HCT116 (cell line): ENCODE measurements at regions not wholly inside any gene's neighbourhood (a gene's known extent, or its start where the extent isn't known, plus 50 kb on each side); places are given as distances from the start of the nearest gene placed in this dataset.

Experiments used
- ATAC-seq: fragments of 200-7000 bp; cut with Tn5 transposase; 2 replicates; pipeline ENCODE4 v1.9.1; 2020; ENCODE audit warnings: mild to moderate bottlenecking, moderate library complexity
- BruUV-seq: library from RNA; stranded (reverse); fragments of 400-500 nt; replicated peaks from 2 replicates; lab custom pipeline; 2021; lab: Mats Ljungman, UMichigan
- CTCF ChIA-PET: fragments of 300-600 bp; sonication (Branson Sonifier 250); formaldehyde crosslinking; loops from one replicate; lab custom pipeline; 2021; ENCODE audit warnings: antibody characterized with exemption; lab: Charles Lee
- POLR2A ChIA-PET: fragments of 300-600, 350-600 bp; sonication (Branson Sonifier 250); formaldehyde crosslinking; loops from one replicate; lab custom pipeline; 2021; ENCODE audit warnings: antibody characterized with exemption; lab: Charles Lee
- RAD21 ChIA-PET, 2 experiments: fragments of 300-600 bp; sonication (Branson Sonifier 250); formaldehyde crosslinking; loops; one replicate each; lab custom pipeline; 2023; ENCODE audit warnings: low total read pairs in 2 of 2; ENCODE audit not compliant: uncharacterized antibody in 2 of 2, unreplicated experiment in 2 of 2, low non-redundant PET in 1 of 2; lab: Charles Lee
- DNase-seq: peaks from one replicate; pipeline ENCODE4 v3.0.0-alpha.2; 2010; ENCODE audit warnings: low read depth, low spot score
- H2AFZ ChIP-seq: fragments of 200-600 bp; shearing (Covaris generic), sonication (generic); 2 replicates; pipeline ENCODE4 v1.6.1; 2017; ENCODE audit warnings: low read depth, mixed run types, mixed read lengths, antibody characterized with exemption, low read length; ENCODE audit not compliant: poor library complexity, severe bottlenecking
- H3K27ac ChIP-seq: 2 replicates; pipeline ENCODE4 v1.5.1; 2012; ENCODE audit warnings: low read depth, low read length
- H3K27me3 ChIP-seq: fragments of 200-600 bp; sonication (generic); 2 replicates; pipeline ENCODE4 v1.6.1; 2016; ENCODE audit warnings: mixed run types, low read length, mixed read lengths; ENCODE audit not compliant: insufficient read depth
- H3K36me3 ChIP-seq, 2 experiments: fragments of 200-500 bp in 1 of 2; fragments of 200-600 bp in 1 of 2; sonication (Bioruptor generic) in 1 of 2; sonication (generic) in 1 of 2; 2 replicates each; pipeline versions ENCODE4 v1.5.1 to v1.6.1; 2014 to 2016; ENCODE audit warnings: low read length in 2 of 2, inconsistent platforms in 1 of 2, mixed read lengths in 1 of 2, mixed run types in 1 of 2; ENCODE audit not compliant: insufficient read depth in 2 of 2, control insufficient read depth in 1 of 2
- H3K4me1 ChIP-seq, 2 experiments: fragments of 200-600 bp in 1 of 2; sonication (generic) in 1 of 2; 2 replicates each; pipeline versions ENCODE4 v1.5.1 to v1.6.1; 2012 to 2017; ENCODE audit warnings: low read length in 2 of 2, inconsistent platforms in 1 of 2, mild to moderate bottlenecking in 1 of 2, mixed read lengths in 1 of 2, mixed run types in 1 of 2, moderate library complexity in 1 of 2; ENCODE audit not compliant: insufficient read depth in 2 of 2, control insufficient read depth in 1 of 2
- H3K4me2 ChIP-seq: fragments of 200-600 bp; sonication (generic); 2 replicates; pipeline ENCODE4 v1.6.1; 2017; ENCODE audit warnings: mixed run types, low read length, mixed read lengths
- H3K4me3 ChIP-seq, 2 experiments: fragments of 200-600 bp in 1 of 2; sonication (generic) in 1 of 2; replicated peaks in 1 of 2; 2 replicates each; pipeline ENCODE4 v1.5.1; 2011 to 2016; ENCODE audit warnings: low read length in 2 of 2, control low read depth in 1 of 2, low read depth in 1 of 2, mild to moderate bottlenecking in 1 of 2, mixed read lengths in 1 of 2, mixed run types in 1 of 2
- H3K79me2 ChIP-seq: fragments of 200-600 bp; sonication (generic); 2 replicates; pipeline ENCODE4 v1.6.1; 2017; ENCODE audit warnings: mild to moderate bottlenecking, mixed run types, low read length, moderate library complexity, mixed read lengths; ENCODE audit not compliant: insufficient read depth
- H3K9ac ChIP-seq: fragments of 200-600 bp; sonication (generic); 2 replicates; pipeline ENCODE4 v1.6.1; 2016; ENCODE audit warnings: low read length, mixed read lengths
- H3K9me2 ChIP-seq: fragments of 200-600 bp; sonication (generic), shearing (Covaris generic); 2 replicates; pipeline ENCODE4 v1.6.1; 2017; ENCODE audit warnings: mixed run types, mild to moderate bottlenecking, moderate library complexity; ENCODE audit not compliant: insufficient read depth
- H3K9me3 ChIP-seq, 2 experiments: fragments of 200-500 bp in 1 of 2; fragments of 200-600 bp in 1 of 2; sonication (Bioruptor generic) in 1 of 2; sonication (generic) in 1 of 2; 2 replicates each; pipeline ENCODE4 v1.6.1; 2014 to 2017; ENCODE audit warnings: low read length in 2 of 2, mixed read lengths in 2 of 2, inconsistent platforms in 1 of 2, low read depth in 1 of 2, mild to moderate bottlenecking in 1 of 2, mixed run types in 1 of 2, moderate library complexity in 1 of 2; ENCODE audit not compliant: control insufficient read depth in 1 of 2, insufficient read depth in 1 of 2
- H4K20me1 ChIP-seq: fragments of 200-600 bp; sonication (generic), shearing (Covaris generic); 2 replicates; pipeline ENCODE4 v1.6.1; 2017; ENCODE audit warnings: mixed run types, mild to moderate bottlenecking, moderate library complexity; ENCODE audit not compliant: insufficient read depth
- CBX3 ChIP-seq: IDR thresholded peaks from 2 replicates; pipeline ENCODE4 v1.6.1; 2012; ENCODE audit warnings: low read depth
- ELF1 ChIP-seq: IDR thresholded peaks from 2 replicates; pipeline ENCODE4 v1.6.1; 2012; ENCODE audit warnings: low read depth, borderline replicate concordance
- EZH2 ChIP-seq: fragments of 200-600 bp; sonication (generic); IDR thresholded peaks from 2 replicates; pipeline ENCODE4 v1.6.1; 2017; ENCODE audit warnings: antibody characterized with exemption, mixed run types
- ZBTB33 ChIP-seq: IDR thresholded peaks from 2 replicates; pipeline ENCODE4 v1.6.1; 2011; ENCODE audit warnings: mild to moderate bottlenecking, low read length, moderate library complexity; ENCODE audit not compliant: insufficient replicate concordance; ENCODE audit errors: extremely low read depth
- ZFX ChIP-seq: fragments of 450-650 bp; IDR thresholded peaks from 2 replicates; pipeline ENCODE4 v1.6.1; 2017
- intact Hi-C: fragments of 100-400 bp; cut with micrococcal nuclease; formaldehyde crosslinking; loops from 2 replicates; pipeline ENCODE4 v1.10.0; 2022

- peaks cover 14% of the 10 kb centered on the region; the same call in 1 of the 2 replicates for H3K27me3 ChIP-seq
- no peak overlapping the region for H3K4me2 ChIP-seq
- no peaks in the 10 kb centered on the region for H3K9me3 ChIP-seq
- no peak for DNase-seq
- H3K27ac ChIP-seq, result no peak overlapping the region
- ChIA-PET POLR2A (no interaction called here), CTCF (no interaction called here), RAD21 (no interaction called here)
- H3K4me1 ChIP-seq, result no peaks in the 10 kb centered on the region
- H3K36me3 ChIP-seq, result no peaks in the 10 kb centered on the region
- H3K9me2 ChIP-seq, result no peaks in the 10 kb centered on the region
- no peak for TF ChIP-seq EZH2
- TF ChIP-seq ELF1, result no peak
- no peak for TF ChIP-seq CBX3
- TF ChIP-seq ZBTB33, result no peak
- TF ChIP-seq ZFX, result no peak
- H4K20me1 ChIP-seq, result no peaks in the 10 kb centered on the region
- H3K79me2 ChIP-seq, result no peaks in the 10 kb centered on the region
- ATAC-seq, result no peak
- no peak overlapping the region for H3K4me3 ChIP-seq
- no peak overlapping the region for H3K9ac ChIP-seq
- intact Hi-C loops, result loop anchor here (5.0 to 10.0 kb wide), 2 partner anchors 55 to 193 kb away; no protein-coding TSS in a partner anchor
- no TSS peak for BruUV-seq
- H2AFZ ChIP-seq, result no peak overlapping the region
Observed at GRCh38 chr1:209439828-209440227, 143.7 kb upstream of the CAMK1G start.

- Histone ChIP-seq H3K4me2 (no peak overlapping the region), H3K36me3 (no peaks in the 10 kb centered on the region), H3K4me1 (no peaks in the 10 kb centered on the region), H4K20me1 (no peaks in the 10 kb centered on the region), H3K9ac (no peak overlapping the region), H2AFZ (no peak overlapping the region), H3K9me2 (no peaks in the 10 kb centered on the region), H3K79me2 (no peaks in the 10 kb centered on the region), H3K27me3 (peaks cover 14% of the 10 kb centered on the region; the same call in 1 of the 2 replicates), H3K4me3 (no peak overlapping the region), H3K27ac (no peak overlapping the region), H3K9me3 (no peaks in the 10 kb centered on the region)
- CTCF ChIA-PET, result no interaction called here
- no TSS peak for BruUV-seq
- POLR2A ChIA-PET, result no interaction called here
- intact Hi-C loops, result loop anchor here (10.0 kb wide), 1 partner anchor 59 kb away; no protein-coding TSS in a partner anchor
- no peak for TF ChIP-seq ZBTB33
- RAD21 ChIA-PET, result no interaction called here
- ATAC-seq (no peak), DNase-seq (no peak)
Observed at GRCh38 chr1:209443361-209443931, 140.1 kb upstream of the CAMK1G start.
